ENCODE measurements at regions not wholly inside any gene's neighbourhood (a gene's known extent, or its start where the extent isn't known, plus 50 kb on each side); places are given as distances from the start of the nearest gene placed in this dataset.

- no peak for ATAC-seq
- H3K27ac ChIP-seq (ENCODE audit: low read depth, low read length) = no peak overlapping the region
- H3K79me2 ChIP-seq (ENCODE audit: insufficient read depth, low read length) = no peaks in the 10 kb centered on the region
- no peaks in the 10 kb centered on the region for H4K20me1 ChIP-seq (ENCODE audit: insufficient read depth)
- TF ChIP-seq EGR1 (IDR thresholded peaks at IDR 0.05; ENCODE audit: low read depth) (no peak), EZH2 (IDR thresholded peaks at IDR 0.05) (no peak), REST (IDR thresholded peaks at IDR 0.05; ENCODE audit: low read depth) (no peak), SIN3A (IDR thresholded peaks at IDR 0.05; ENCODE audit: low read depth) (no peak), ELF1 (IDR thresholded peaks at IDR 0.05; ENCODE audit: borderline replicate concordance, low read depth) (no peak), SRF (IDR thresholded peaks at IDR 0.05; ENCODE audit: low read depth) (no peak), POLR2AphosphoS5 (IDR thresholded peaks at IDR 0.05; ENCODE audit: low read depth, low read length) (no peak), CBX3 (IDR thresholded peaks at IDR 0.05; ENCODE audit: low read depth) (no peak)
- intact Hi-C loops (cut with micrococcal nuclease) = no loop called here
- no peak for DNase-seq (ENCODE audit: low read depth, low spot score)
- no peaks in the 10 kb centered on the region for H3K4me1 ChIP-seq (ENCODE audit: control insufficient read depth in 1 of 2, insufficient read depth in 2 of 2, low read length in 2 of 2)
- no peak overlapping the region for H3K4me2 ChIP-seq (ENCODE audit: low read length)
- no peaks in the 10 kb centered on the region for H3K36me3 ChIP-seq (ENCODE audit: control insufficient read depth in 1 of 2, insufficient read depth in 2 of 2, low read length in 2 of 2)
- H3K9me2 ChIP-seq (ENCODE audit: insufficient read depth) = no peaks in the 10 kb centered on the region
- RAD21 ChIA-PET (ENCODE audit: low non-redundant PET in 1 of 2, low total read pairs in 2 of 2, uncharacterized antibody in 2 of 2, unreplicated experiment in 2 of 2) = no interaction called here
- H3K9ac ChIP-seq (ENCODE audit: low read length) = no peak overlapping the region
- BruUV-seq (replicated peaks) = no TSS peak
- POLR2A ChIA-PET = no interaction called here
- H3K27me3 ChIP-seq (ENCODE audit: insufficient read depth, low read length) = no peaks in the 10 kb centered on the region
- no peak overlapping the region for H3K4me3 ChIP-seq (replicated peaks in 1 of 2; ENCODE audit: low read depth in 1 of 2, low read length in 2 of 2)
- H2AFZ ChIP-seq (ENCODE audit: low read depth, low read length, poor library complexity, severe bottlenecking) = no peak overlapping the region
- CTCF ChIA-PET = no interaction called here
- H3K9me3 ChIP-seq (ENCODE audit: control insufficient read depth in 1 of 2, insufficient read depth in 1 of 2, low read depth in 1 of 2, low read length in 2 of 2) = peaks cover 4 to 14% of the 10 kb centered on the region in 2 experiments; a peak in 2 of 4 replicates
Measured at GRCh38 chr3:94481226-94481898, 418.5 kb downstream of the NSUN3 start.
